ENCODE measurements at regions not wholly inside any gene's neighbourhood (a gene's known extent, or its start where the extent isn't known, plus 50 kb on each side); places are given as distances from the start of the nearest gene placed in this dataset.

GRCh38 chr4:87718217-87718835 is 68.2 kb downstream of the DMP1 start:
- TF ChIP-seq CTCF (IDR thresholded peaks at IDR 0.05) (no peak), POLR2A (IDR thresholded peaks at IDR 0.05) (no peak)
